Keratinocyte (primary cell): ENCODE measurements at regions not wholly inside any gene's neighbourhood (a gene's known extent, or its start where the extent isn't known, plus 50 kb on each side); places are given as distances from the start of the nearest gene placed in this dataset.

Experiments
- CTCF ChIP-seq, 3 experiments: IDR thresholded peaks in 1 of 3; conservative IDR thresholded peaks in 1 of 3; optimal IDR thresholded peaks in 1 of 3; 2 replicates in 2 of 3; 3 replicates in 1 of 3; pipeline versions ENCODE3 to v1.5.1; 2011; ENCODE audit warnings: low read length in 3 of 3, mild to moderate bottlenecking in 3 of 3, moderate library complexity in 2 of 3, control low read depth in 1 of 3, inconsistent platforms in 1 of 3; ENCODE audit not compliant: insufficient read depth in 2 of 3; ENCODE audit errors: extremely low read depth in 1 of 3
- EZH2 ChIP-seq: IDR thresholded peaks from one replicate; pipeline ENCODE4 v1.6.1; 2012; ENCODE audit warnings: inconsistent platforms, mild to moderate bottlenecking, low read length, moderate library complexity

- no peak for TF ChIP-seq CTCF (optimal IDR thresholded peaks at IDR 0.05 in 1 of 3, IDR thresholded peaks at IDR 0.05 in 1 of 3, conservative IDR thresholded peaks at IDR 0.05 in 1 of 3; ENCODE audit: extremely low read depth in 1 of 3, insufficient read depth in 2 of 3, low read length in 3 of 3)
- no peak for TF ChIP-seq EZH2
Observed at GRCh38 chr3:107446706-107447105, 69.5 kb downstream of the CCDC54 start.
